ENCODE measurements at regions not wholly inside any gene's neighbourhood (a gene's known extent, or its start where the extent isn't known, plus 50 kb on each side); places are given as distances from the start of the nearest gene placed in this dataset.
"Not testable (repeated sequence)": the region's sequence is repeated elsewhere in the genome, so short reads cannot be mapped to it uniquely, and the experiment has no call there.

DNA sequence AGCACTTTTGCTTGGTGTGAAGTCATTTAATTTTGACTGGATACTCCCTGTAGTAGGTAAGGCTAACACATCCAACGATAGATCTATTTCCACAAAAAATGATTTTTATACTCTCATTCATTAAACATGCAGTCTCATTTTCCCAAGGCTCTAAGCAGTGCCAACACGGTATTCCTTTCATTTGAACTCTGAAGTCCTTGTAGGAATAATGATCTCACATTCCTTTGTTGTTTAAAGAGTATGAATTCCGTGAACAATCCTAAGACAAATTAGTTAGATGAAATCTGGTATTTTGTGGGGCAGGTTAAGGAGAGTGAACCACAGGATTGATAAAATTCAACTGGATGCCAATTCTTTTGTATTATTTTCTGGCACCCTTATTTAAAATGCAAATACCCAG lies 66.6 kb downstream of the LACC1 start:
- H3K4me3 ChIP-seq (ENCODE audit: low read depth, low read length), result no peak overlapping the region
- no peak for DNase-seq (ENCODE audit: low read depth)

DNA sequence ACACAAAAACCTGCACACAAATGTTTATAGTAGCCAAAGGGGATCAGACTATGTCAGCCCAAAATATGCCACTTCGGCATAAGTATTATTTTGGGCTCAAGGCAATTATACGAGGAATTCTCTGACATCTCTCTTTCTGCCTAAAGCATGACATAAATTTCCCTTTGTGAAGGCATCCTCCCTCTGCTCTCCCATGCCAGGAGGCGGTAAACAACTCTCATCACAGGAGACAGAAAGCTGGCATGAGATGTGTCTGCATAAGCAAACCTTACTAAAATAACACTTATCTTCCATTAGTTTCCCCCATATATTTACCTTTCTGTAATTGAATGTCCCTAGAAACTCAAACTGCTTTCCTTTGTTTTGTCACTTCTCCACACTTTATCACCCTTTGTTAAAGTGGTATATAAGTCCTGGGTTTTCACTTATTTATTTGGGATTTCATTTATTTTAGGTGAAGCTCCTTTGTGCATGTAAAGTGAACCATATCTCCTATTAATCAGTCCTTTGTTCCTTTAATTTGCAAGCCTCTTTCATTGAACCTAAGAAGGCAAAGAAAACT lies 68.3 kb downstream of the LACC1 start:
- no peak for DNase-seq (ENCODE audit: low read depth)
- no peak overlapping the region for H3K4me3 ChIP-seq (ENCODE audit: low read depth, low read length)

DNA sequence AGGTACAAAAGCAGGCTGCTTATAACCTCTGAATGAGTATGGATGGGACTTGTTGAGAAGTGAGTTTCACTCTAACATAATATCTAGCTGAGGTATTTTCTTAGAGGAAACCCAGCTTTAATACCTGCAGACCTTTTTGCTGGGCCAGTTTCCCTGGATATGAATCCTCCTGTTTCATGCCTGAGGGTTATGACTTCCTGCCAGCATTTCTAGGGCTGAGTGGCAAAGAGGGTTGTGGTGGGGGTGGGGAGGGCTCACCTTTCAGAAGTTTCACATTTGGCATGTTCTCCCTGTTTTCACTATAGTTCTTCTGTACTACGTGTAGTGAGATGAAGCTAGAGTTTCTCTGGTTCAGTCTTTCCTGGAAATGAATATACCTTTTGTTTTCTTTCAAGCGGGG lies 73.7 kb downstream of the LACC1 start:
- DNase-seq (ENCODE audit: low read depth), result no peak
- no peak overlapping the region for H3K4me3 ChIP-seq (ENCODE audit: low read depth, low read length)

DNA sequence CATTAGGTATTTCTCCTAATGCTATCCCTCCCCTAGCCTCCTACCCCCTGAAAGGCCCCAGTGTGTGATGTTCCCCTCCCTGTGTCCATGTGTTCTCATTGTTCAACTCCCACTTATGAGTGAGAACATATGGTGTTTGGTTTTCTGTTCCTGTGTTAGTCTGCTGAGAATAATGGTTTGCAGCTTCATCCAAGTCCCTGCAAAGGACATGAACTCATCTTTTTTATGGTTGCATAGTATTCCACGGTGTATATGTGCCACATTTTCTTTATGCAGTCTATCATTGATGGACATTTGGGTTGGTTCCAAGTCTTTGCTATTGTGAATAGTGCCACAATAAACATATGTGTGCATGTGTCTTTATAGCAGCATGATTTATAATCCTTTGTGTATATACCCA lies 77.3 kb downstream of the LACC1 start:
- not testable (repeated sequence) for H3K4me3 ChIP-seq (ENCODE audit: low read depth, low read length); DNase-seq (ENCODE audit: low read depth)

DNA sequence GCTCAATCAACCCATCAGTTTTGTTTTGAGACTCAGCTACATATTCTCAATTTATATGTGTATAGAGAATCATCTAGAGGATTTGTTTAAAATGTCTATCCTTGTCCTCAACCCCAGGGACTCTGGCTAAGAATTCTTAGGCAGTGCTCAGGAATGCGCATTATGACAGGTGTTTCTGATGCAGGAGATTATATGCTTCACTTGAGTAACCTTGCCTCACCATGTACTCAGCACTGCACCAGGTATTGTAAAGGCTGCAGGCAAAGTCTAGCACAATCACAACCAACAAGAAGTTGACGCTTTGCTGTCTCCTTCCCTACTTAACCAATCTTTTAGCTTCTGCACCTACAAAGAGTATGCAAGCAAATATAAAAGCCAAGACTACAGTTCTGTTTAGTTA lies 79.6 kb downstream of the LACC1 start:
- no peak for DNase-seq (ENCODE audit: low read depth)
- H3K4me3 ChIP-seq (ENCODE audit: low read depth, low read length), result no peak overlapping the region

DNA sequence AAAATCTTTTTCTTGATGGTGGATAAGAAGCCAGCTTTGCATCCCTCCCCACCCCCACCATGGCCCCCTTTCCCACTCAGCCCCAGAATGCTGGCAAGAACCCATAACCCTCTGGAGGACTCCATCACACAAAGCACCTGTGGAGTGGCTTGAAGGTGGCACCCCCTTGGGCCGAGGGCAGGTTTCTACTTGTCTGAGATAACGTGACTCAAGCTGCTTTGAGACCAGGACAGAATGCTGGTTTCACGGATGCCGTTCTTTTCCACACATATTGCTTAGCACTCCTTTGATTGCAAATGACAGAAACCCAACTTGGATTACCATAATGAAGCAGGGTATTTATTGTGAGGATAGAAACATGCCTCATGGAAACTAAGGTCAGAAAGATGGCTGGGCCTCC lies 82.2 kb downstream of the LACC1 start:
- DNase-seq (ENCODE audit: low read depth), result no peak
- H3K4me3 ChIP-seq (ENCODE audit: low read depth, low read length), result no peak overlapping the region

DNA sequence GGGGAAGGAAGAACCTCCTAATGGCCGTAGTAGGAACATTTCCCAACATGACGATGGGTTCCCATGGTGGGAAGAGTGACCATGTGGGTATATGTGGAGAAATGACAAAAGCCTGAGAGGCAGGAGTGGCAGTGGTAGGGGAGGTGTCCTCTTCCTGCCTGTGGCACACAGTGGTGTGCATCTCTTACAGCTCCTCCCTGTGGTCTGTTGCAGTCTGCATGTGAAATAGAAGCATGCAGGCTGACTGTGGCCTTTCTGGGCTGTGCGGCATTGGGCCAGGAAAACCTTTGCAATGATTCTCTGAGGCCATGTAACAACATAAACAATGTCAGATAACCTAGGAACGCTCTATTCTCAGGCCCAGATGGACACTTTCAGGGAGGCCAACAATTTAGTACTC lies 84.0 kb downstream of the LACC1 start:
- no peak overlapping the region for H3K4me3 ChIP-seq (ENCODE audit: low read depth, low read length)
- DNase-seq (ENCODE audit: low read depth), result no peak

DNA sequence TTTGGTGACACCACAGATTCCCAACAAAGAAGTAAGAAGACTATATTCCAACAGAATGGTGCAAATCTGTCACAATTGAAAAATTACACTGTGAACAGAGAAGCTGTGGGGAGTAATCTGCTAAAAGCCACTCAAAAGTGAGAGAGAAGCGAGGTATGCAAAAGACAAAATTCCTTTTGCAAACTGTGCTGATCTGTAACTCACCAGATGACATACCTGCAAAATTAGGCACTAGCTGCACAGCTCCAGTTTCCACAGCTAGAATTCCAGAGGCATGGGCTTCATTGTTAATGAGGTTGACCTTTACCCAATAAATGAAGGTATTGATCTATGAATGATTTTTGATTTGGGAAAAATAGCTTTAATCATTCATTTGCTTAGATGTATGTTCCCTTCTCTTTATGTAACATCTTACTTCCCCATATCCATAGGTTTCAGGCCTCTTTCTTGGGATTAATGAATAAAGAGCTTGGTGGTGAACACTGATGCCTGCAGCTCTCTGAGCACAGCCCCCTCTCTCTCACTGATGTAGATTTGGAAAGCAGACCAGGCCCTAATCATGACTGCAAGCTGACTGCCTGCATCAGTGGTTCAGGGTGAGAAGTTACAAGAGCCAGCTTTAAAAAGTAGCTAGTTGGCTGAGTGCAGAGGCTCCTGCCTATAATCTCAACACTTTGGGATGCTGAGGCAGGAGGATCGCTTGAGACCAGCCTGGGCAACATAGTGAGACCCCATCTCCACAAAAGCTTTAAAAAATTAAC lies 85.2 kb downstream of the LACC1 start:
- H3K4me3 ChIP-seq (ENCODE audit: low read depth, low read length), result no peak overlapping the region
- no peak for DNase-seq (ENCODE audit: low read depth)

DNA sequence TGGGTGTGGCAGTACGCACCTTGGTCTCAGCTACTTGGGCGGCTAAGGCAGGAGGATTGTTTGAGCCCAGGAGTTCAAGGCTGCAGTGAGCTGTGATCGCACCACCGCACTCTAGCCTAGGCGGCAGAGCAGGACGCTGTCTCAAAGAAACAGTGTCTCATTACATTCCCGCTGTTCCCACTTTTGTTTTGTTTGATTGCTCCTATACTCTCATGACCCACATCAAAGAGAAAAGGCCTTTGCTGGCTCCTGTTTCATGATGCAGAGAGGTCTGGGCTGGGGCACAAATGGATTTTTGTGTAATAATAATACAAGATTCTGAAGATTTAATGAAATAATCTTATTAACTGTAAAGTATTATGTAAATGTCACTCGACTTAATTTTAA lies 85.7 kb downstream of the LACC1 start:
- H3K4me3 ChIP-seq (ENCODE audit: low read depth, low read length), result no peak overlapping the region
- no peak for DNase-seq (ENCODE audit: low read depth)

DNA sequence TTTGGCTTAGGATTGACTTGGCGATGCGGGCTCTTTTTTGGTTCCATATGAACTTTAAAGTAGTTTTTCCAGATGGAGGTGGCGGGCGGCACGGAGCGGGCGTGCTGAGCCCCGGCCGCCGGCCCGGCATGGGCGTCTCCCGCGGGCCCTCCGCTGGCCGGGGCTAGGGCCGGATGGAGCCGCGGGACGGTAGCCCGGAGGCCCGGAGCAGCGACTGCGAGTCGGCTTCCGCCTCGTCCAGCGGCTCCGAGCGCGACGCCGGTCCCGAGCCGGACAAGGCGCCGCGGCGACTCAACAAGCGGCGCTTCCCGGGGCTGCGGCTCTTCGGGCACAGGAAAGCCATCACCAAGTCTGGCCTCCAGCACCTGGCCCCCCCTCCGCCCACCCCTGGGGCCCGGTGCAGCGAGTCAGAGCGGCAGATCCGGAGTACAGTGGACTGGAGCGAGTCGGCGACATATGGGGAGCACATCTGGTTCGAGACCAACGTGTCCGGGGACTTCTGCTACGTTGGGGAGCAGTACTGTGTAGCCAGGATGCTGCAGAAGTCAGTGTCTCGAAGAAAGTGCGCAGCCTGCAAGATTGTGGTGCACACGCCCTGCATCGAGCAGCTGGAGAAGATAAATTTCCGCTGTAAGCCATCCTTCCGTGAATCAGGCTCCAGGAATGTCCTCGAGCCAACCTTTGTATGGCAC lies 88.7 kb downstream of the LACC1 start:
- not testable (repeated sequence) for H3K4me3 ChIP-seq (ENCODE audit: low read depth, low read length); DNase-seq (ENCODE audit: low read depth)

DNA sequence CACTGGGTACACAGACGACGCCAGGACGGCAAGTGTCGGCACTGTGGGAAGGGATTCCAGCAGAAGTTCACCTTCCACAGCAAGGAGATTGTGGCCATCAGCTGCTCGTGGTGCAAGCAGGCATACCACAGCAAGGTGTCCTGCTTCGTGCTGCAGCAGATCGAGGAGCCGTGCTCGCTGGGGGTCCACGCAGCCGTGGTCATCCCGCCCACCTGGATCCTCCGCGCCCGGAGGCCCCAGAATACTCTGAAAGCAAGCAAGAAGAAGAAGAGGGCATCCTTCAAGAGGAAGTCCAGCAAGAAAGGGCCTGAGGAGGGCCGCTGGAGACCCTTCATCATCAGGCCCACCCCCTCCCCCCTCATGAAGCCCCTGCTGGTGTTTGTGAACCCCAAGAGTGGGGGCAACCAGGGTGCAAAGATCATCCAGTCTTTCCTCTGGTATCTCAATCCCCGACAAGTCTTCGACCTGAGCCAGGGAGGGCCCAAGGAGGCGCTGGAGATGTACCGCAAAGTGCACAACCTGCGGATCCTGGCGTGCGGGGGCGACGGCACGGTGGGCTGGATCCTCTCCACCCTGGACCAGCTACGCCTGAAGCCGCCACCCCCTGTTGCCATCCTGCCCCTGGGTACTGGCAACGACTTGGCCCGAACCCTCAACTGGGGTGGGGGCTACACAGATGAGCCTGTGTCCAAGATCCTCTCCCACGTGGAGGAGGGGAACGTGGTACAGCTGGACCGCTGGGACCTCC lies 89.4 kb downstream of the LACC1 start:
- DNase-seq (ENCODE audit: low read depth), result not testable (repeated sequence)

DNA sequence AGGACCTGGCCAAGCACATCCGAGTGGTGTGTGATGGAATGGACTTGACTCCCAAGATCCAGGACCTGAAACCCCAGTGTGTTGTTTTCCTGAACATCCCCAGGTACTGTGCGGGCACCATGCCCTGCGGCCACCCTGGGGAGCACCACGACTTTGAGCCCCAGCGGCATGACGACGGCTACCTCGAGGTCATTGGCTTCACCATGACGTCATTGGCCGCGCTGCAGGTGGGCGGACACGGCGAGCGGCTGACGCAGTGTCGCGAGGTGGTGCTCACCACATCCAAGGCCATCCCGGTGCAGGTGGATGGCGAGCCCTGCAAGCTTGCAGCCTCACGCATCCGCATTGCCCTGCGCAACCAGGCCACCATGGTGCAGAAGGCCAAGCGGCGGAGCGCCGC lies 90.2 kb downstream of the LACC1 start:
- DNase-seq (ENCODE audit: low read depth); H3K4me3 ChIP-seq (ENCODE audit: low read depth, low read length): not testable (repeated sequence)

More for the DNA sequence above, 89.4 kb downstream of the LACC1 start:
- H3K4me3 ChIP-seq (ENCODE audit: low read depth, low read length), result not testable (repeated sequence)

DNA sequence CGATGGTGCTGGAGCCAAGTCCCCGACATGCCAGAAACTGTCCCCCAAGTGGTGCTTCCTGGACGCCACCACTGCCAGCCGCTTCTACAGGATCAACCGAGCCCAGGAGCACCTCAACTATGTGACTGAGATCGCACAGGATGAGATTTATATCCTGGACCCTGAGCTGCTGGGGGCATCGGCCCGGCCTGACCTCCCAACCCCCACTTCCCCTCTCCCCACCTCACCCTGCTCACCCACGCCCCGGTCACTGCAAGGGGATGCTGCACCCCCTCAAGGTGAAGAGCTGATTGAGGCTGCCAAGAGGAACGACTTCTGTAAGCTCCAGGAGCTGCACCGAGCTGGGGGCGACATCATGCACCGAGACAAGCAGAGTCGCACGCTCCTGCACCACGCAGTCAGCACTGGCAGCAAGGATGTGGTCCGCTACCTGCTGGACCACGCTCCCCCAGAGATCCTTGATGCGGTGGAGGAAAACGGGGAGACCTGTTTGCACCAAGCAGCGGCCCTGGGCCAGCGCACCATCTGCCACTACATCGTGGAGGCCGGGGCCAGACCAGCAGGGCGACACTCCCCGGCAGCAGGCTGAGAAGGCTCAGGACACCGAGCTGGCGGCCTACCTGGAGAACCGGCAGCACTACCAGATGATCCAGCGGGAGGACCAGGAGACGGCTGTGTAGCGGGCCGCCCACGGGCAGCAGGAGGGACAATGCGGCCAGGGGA lies 91.0 kb downstream of the LACC1 start:
- not testable (repeated sequence) for DNase-seq (ENCODE audit: low read depth); H3K4me3 ChIP-seq (ENCODE audit: low read depth, low read length)

DNA sequence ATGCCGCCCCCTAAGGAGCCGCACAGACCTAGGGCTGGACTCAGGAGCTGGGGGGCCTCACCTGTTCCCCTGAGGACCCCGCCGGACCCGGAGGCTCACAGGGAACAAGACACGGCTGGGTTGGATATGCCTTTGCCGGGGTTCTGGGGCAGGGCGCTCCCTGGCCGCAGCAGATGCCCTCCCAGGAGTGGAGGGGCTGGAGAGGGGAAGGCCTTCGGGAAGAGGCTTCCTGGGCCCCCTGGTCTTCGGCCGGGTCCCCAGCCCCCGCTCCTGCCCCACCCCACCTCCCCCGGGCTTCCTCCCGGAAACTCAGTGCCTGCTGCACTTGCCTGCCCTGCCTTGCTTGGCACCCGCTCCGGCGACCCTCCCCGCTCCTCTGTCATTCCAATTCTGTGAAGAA lies 91.6 kb downstream of the LACC1 start:
- DNase-seq (ENCODE audit: low read depth), result not testable (repeated sequence)

DNA sequence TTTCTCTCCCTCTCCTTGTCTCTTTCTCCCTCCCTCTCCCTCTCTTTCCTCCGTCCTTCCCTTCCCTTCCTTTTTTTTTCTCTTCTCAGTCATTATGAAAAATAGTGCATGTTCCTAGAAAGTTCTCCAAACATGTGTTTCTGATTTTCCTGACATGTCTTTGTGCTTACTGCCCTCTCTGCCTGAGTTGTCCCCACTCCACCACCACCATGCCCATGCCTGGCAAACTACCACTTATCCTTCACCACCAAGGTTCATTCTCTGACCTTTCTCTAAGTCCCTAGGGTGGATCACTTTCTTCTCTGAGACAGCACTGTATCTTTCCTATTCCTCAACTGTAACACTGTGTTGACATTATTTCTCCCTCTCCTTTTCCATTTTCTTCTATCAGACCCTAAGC lies 98.2 kb downstream of the LACC1 start:
- no peak overlapping the region for H3K4me3 ChIP-seq (ENCODE audit: low read depth, low read length)
- no peak for DNase-seq (ENCODE audit: low read depth)

More for the DNA sequence above, 91.6 kb downstream of the LACC1 start:
- not testable (repeated sequence) for H3K4me3 ChIP-seq (ENCODE audit: low read depth, low read length)

DNA sequence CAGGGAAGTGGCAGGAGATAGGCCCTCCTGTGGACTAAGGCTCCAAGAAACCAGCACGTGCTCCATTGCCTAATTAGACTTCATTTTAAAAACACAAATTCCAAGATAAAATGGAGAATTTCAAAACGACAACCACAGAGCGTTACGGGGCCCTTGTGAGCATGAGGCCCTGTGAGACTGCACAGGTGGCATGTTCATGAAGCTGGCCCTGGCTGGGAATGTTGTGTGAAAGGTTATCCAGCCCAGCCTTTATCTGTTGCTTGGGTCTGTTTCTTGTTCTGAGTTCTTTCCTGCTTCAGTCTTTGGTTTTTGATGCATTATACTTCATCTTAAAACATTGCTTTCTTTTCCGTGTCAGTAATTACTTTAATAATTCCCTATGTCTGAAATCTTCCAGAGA lies 99.0 kb downstream of the LACC1 start:
- DNase-seq (ENCODE audit: low read depth), result no peak
- no peak overlapping the region for H3K4me3 ChIP-seq (ENCODE audit: low read depth, low read length)

DNA sequence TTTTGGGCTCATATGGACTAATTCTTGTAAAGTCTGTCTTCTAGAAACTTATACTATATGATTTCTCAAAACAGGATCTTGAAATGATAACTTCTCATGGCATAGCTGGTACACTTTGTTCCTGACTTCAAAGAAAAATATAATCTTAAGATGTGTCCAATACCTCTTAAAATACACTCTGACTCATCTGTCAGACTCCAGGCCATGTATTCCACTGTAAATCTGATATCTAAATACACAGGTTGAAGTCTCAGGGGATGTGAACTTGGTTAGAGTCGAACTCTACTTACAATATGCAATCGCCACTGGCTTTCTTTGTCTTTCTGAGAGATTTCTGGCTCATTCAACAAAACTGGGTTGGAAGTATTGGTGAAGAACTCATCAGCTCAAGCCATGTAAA lies 99.8 kb downstream of the LACC1 start:
- DNase-seq (ENCODE audit: low read depth), result peak; percentile 10
- H3K4me3 ChIP-seq (ENCODE audit: low read depth, low read length), result no peak overlapping the region

DNA sequence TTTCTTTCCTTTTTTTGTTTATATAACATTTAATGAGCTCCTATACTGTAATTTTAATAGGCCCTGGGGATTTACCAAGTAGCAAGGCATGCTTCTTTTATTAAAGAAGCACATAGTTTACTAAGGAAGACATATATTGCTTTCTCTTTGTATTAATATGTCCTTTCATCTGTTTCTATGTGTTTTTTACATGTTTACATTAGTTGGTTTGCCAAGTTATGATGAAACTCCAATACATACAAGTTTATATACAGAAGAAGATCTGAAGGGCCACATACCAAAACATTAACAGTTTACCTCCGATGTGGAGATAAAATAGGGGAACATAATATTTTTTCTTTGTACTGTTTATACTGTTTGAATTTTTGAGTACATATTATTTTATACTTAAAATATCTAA lies 100.9 kb downstream of the LACC1 start:
- DNase-seq (ENCODE audit: low read depth), result no peak
- H3K4me3 ChIP-seq (ENCODE audit: low read depth, low read length), result no peak overlapping the region

DNA sequence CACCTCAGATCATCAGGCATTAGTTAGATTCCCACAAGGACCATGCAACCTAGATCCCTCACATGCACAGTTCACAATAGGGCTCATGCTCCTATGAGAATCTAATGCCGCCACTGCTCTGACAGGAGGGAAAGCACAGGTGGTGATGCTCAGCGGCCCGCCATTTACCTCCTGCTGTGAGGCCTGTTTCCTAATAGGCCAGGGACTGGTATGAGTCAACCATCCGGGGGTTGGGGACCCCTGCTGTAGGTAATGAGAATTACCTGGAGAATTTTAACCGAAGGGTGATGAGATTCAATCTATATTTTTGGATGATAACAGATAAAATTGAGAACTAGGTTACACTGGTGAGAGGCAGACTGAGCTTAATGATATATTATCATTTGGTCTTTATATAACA lies 101.4 kb downstream of the LACC1 start:
- H3K4me3 ChIP-seq (ENCODE audit: low read depth, low read length), result no peak overlapping the region

More for the DNA sequence above, 101.4 kb downstream of the LACC1 start:
- no peak for DNase-seq (ENCODE audit: low read depth)

All from skeletal muscle cell (primary cell).